Keratinocyte (primary cell): ENCODE measurements at regions not wholly inside any gene's neighbourhood (a gene's known extent, or its start where the extent isn't known, plus 50 kb on each side); places are given as distances from the start of the nearest gene placed in this dataset.

Experiments
- EZH2 ChIP-seq: IDR thresholded peaks from one replicate; pipeline ENCODE4 v1.6.1; 2012; ENCODE audit warnings: inconsistent platforms, mild to moderate bottlenecking, low read length, moderate library complexity
- TF ChIP-seq, protein P1 (sequence below), 3 experiments: IDR thresholded peaks in 1 of 3; conservative IDR thresholded peaks in 1 of 3; optimal IDR thresholded peaks in 1 of 3; 2 replicates in 2 of 3; 3 replicates in 1 of 3; pipeline versions ENCODE3 to v1.5.1; 2011; ENCODE audit warnings: low read length in 3 of 3, mild to moderate bottlenecking in 3 of 3, moderate library complexity in 2 of 3, control low read depth in 1 of 3, inconsistent platforms in 1 of 3; ENCODE audit not compliant: insufficient read depth in 2 of 3; ENCODE audit errors: extremely low read depth in 1 of 3

DNA sequence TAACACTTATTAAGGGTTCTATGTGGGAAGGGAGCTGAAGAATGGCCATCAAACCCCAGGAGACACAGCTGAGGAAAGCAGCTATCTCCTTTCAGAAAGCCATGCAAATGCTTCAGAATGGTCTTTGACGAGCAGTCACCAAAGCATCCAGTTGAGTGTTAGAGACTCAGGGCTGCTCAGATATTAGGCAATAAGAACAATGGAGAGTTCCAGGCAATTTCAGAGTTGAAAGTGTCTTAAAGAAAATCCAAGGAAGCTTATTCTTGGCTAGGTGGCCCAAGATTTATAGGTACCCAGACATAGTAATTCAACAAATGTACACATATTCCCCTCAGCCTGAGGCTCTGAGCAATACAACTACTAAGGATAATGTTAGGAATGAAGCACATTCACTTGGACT, 180.1 kb upstream of the SOX4 start:
- TF ChIP-seq, protein P1, sequence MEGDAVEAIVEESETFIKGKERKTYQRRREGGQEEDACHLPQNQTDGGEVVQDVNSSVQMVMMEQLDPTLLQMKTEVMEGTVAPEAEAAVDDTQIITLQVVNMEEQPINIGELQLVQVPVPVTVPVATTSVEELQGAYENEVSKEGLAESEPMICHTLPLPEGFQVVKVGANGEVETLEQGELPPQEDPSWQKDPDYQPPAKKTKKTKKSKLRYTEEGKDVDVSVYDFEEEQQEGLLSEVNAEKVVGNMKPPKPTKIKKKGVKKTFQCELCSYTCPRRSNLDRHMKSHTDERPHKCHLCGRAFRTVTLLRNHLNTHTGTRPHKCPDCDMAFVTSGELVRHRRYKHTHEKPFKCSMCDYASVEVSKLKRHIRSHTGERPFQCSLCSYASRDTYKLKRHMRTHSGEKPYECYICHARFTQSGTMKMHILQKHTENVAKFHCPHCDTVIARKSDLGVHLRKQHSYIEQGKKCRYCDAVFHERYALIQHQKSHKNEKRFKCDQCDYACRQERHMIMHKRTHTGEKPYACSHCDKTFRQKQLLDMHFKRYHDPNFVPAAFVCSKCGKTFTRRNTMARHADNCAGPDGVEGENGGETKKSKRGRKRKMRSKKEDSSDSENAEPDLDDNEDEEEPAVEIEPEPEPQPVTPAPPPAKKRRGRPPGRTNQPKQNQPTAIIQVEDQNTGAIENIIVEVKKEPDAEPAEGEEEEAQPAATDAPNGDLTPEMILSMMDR (optimal IDR thresholded peaks at IDR 0.05 in 1 of 3, IDR thresholded peaks at IDR 0.05 in 1 of 3, conservative IDR thresholded peaks at IDR 0.05 in 1 of 3; ENCODE audit: extremely low read depth in 1 of 3, insufficient read depth in 2 of 3, low read length in 3 of 3), result no peak
- no peak for TF ChIP-seq EZH2
